ENCODE measurements at regions not wholly inside any gene's neighbourhood (a gene's known extent, or its start where the extent isn't known, plus 50 kb on each side); places are given as distances from the start of the nearest gene placed in this dataset.

DNA sequence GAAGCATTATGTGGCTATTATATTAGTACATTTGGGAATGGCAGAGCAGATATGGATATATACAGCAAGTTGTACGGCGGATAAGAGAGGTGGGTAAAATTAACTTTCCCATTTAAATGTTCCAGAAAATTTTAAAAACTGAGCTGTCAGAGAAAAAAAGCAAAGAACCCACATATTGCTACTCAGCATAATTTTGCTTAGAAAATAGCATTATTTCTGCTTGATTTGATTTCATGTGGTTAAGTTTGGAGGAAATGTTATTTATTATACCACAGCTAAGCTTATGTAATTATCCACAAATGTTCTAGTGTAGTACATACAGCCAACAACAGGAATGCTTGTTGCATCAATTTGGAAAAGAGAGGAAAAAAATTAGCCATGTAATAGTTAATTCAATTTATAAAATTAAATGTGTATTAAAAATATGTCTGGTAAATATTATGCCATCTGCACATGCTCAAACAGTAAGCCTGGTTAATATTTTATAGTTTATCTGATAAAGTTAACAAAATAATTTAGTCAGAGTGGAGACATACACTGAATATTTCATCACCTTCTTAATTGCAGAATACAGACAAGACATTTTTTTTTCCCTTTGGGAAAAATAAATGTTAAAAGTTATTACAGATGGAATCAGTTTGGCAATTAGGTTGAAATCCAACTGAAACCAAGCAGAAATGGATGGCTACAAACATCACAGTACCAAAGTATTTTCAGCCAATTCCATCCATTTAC, 172.1 kb upstream of the ID4 start:
- TF ChIP-seq, protein P1, sequence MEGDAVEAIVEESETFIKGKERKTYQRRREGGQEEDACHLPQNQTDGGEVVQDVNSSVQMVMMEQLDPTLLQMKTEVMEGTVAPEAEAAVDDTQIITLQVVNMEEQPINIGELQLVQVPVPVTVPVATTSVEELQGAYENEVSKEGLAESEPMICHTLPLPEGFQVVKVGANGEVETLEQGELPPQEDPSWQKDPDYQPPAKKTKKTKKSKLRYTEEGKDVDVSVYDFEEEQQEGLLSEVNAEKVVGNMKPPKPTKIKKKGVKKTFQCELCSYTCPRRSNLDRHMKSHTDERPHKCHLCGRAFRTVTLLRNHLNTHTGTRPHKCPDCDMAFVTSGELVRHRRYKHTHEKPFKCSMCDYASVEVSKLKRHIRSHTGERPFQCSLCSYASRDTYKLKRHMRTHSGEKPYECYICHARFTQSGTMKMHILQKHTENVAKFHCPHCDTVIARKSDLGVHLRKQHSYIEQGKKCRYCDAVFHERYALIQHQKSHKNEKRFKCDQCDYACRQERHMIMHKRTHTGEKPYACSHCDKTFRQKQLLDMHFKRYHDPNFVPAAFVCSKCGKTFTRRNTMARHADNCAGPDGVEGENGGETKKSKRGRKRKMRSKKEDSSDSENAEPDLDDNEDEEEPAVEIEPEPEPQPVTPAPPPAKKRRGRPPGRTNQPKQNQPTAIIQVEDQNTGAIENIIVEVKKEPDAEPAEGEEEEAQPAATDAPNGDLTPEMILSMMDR (IDR thresholded peaks at IDR 0.05; ENCODE audit: low read length): no peak
- no peak for TF ChIP-seq EZH2 (optimal IDR thresholded peaks at IDR 0.05; ENCODE audit: low read depth, low read length)
- TF ChIP-seq EZH2phosphoT487 (IDR thresholded peaks at IDR 0.05; ENCODE audit: low read length): no peak

Data from MM.1S (cell line).